ENCODE measurements at regions not wholly inside any gene's neighbourhood (a gene's known extent, or its start where the extent isn't known, plus 50 kb on each side); places are given as distances from the start of the nearest gene placed in this dataset.

DNA sequence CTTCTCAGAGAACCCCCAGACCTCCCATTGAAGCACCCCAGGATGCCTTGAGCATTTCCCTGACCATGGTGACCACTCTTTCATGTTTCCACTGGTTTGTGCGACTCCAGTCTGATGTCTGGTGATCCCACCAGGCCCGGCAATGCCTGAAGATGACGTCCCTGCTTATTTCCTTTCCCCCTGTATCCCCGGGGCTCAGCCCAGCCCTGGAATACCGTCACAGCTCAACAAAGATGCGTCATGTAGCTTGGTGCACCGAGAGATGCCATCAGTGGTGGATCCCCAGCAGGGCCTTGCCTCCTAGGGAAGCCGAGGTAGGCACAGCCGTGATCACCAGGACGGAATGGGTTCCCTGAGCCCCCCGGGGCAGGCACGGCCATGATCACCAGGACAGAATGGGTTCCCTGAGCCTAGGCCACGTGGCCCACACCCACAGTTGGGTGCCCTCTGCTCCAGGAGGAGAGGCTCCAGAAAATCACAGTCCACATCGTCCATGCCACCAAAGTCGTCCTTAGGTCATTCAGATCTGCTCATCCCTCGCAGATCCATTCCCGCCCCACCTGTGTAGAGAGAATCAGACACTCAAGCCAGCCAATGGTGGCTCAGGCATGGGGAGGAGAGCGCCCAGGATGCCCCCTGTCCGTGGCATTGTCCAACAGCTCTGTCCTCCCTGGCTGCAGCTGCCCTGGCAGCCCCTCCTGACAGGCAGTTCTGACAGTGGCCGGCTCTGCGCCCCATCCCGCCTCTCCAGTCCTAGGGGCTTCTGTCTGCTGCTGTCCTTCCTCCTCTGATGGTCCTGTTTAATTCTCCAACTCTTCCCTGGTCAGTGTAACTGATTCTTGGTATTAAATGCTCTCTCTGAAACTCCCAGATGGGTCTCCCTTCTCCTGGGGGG, 261.1 kb downstream of the RBFOX3 start:
- no peaks in the 10 kb centered on the region for H3K4me1 Mint-ChIP-seq
- H3K4me3 Mint-ChIP-seq: no peak overlapping the region
- CTCF ChIA-PET: no interaction called here
- no peak for DNase-seq
- H3K36me3 Mint-ChIP-seq: no peaks in the 10 kb centered on the region
- H3K27me3 Mint-ChIP-seq: peaks cover 26% of the 10 kb centered on the region
- H3K27ac Mint-ChIP-seq: no peak overlapping the region
- H3K9me3 Mint-ChIP-seq: peaks cover 9% of the 10 kb centered on the region

DNA sequence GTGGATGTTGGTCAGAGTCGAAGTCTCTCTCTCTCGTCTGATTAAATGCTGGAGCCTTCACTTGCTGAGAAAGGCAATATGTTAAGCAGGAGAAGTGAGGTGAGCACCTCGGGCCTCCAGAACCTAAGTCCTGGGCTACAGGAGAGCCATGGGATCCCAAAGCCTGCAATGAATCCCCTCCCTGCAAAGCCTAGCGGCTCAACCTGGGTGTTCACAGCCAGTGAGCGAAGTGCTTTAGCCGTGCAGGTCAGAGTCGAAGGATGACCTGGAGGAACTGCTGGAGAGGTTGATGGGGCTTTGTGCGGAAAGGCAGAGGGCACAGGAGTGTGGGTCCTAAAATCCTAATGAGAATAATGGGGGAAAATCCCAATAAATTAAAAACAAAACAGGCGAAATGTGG, 267.8 kb downstream of the ENGASE start:
- Mint-ChIP-seq H3K27ac (no peak overlapping the region), H3K36me3 (no peaks in the 10 kb centered on the region), H3K4me1 (no peaks in the 10 kb centered on the region), H3K27me3 (peaks cover 9% of the 10 kb centered on the region), H3K9me3 (no peaks in the 10 kb centered on the region), H3K4me3 (no peak overlapping the region)
- DNase-seq: no peak
- CTCF ChIA-PET: no interaction called here

DNA sequence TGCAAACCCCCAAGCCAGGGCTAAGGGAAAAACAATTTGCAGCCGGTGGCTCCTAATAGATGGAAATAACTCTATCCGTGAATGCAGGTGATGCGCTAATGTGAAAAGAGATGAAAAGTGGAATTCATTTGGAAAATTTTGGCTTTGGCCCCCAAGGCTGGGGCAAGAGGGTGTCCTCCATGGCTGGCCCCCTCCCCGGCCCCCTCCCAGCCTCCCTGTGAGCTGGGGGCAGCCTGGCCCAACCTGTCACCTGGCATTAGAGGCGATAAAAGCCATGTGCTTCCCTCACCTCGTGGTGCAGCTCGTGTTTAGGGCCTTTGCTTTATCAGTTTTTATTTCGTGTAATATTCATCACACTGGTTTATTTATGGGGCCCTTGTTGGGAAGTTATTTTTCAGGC, 267.2 kb downstream of the ENGASE start:
- Mint-ChIP-seq H3K36me3 (no peaks in the 10 kb centered on the region), H3K27me3 (peaks cover 8% of the 10 kb centered on the region), H3K4me3 (no peak overlapping the region), H3K27ac (no peak overlapping the region), H3K4me1 (no peaks in the 10 kb centered on the region), H3K9me3 (no peaks in the 10 kb centered on the region)
- CTCF ChIA-PET: no interaction called here
- DNase-seq: no peak

DNA sequence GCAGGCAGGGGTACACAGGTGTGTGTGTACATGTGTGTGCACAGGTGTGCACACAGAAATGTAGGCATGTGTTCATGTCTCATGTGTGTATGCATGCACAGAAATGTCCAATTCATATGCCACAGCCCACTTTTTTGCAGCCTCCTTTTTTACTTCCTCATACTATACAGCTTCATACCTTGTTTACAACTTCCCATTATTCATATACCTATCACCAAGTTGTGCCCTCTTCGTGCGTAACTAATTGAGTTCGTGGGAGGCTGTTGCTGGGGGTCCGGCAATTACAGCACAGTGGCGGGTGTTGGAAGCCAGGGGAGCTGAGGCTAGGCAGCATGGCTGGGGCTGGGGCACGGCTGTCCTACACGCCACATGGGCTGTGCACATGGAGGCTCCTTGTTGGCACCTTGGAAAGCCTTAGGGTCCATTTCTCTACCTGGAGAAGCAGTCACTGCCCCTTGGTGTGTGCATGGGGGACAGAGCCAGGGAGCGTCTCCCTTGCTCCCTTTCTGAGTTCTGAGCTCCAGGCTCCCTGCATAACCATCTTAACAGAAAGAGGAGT, 266.7 kb downstream of the ENGASE start:
- no peak for DNase-seq
- Mint-ChIP-seq H3K4me1 (no peaks in the 10 kb centered on the region), H3K27ac (no peak overlapping the region), H3K9me3 (no peaks in the 10 kb centered on the region), H3K36me3 (no peaks in the 10 kb centered on the region), H3K4me3 (no peak overlapping the region), H3K27me3 (peaks cover 8% of the 10 kb centered on the region)
- CTCF ChIA-PET: no interaction called here

DNA sequence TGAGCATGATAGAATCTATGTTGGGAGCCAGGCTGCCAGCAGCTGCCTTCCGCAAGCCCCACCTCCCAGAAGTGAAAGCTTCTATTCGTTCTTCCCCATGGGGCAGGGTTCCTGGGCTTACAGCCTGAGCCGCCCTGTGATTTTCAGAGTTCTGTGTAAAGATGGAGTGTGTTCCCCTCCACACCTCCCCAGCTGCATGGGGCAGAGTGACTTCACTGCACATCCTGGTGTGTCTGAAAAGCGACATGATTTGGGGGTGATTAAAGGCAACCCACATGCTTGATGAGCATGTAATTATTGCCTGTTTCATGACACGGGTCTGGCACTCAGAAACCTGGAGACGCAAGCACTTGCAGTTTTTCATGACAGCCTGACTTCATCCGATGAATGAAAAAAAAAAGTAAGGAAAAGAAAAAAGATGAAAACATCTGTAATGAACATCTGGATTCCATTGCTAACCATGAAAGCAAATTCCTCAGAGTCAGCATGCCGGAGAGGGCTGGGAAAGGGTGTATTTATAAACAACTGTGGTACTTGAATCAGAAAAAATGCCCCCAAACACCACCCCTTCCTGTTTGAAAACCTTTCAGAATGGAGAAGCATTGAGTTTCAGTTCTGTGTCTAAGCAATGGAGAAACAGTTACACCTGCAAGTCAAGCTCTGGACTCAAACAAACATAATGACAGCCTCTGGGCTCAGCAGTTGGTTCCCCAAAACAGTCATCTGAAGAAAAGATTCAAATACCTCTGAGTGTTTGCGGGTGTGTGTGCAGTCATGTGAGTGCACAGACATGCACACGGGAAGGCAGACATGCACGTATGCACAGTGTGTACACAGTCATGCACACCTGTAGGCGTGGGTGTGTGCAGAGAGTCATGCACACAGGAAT, 266.0 kb downstream of the ENGASE start:
- H3K9me3 Mint-ChIP-seq: no peaks in the 10 kb centered on the region
- no peak overlapping the region for H3K4me3 Mint-ChIP-seq
- H3K27ac Mint-ChIP-seq: no peak overlapping the region
- DNase-seq: no peak
- H3K27me3 Mint-ChIP-seq: peaks cover 8% of the 10 kb centered on the region
- CTCF ChIA-PET: interaction anchor here (1.2 kb wide), 1 partner anchor 51 kb away, joined by 3 read pairs; no protein-coding TSS in a partner anchor
- no peaks in the 10 kb centered on the region for H3K4me1 Mint-ChIP-seq
- no peaks in the 10 kb centered on the region for H3K36me3 Mint-ChIP-seq

DNA sequence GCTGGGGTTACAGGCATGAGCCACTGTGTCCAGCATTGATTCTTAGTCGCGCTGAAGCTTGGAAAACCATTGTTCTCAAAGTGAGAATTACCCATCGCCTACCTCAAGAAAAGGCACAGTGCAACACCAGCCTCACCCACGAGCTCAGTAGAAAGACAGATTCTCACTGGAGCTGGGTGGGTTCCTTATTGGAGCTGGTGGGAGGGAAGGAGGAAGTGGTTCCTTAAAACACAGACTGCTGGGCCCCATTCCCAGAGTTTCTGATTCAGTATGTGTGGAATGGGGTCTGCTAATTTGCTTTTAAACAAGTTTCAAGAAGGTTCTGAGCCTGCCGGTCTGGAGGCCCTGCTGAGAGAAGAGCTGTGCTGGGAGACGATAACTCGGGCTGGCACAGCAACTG, 264.7 kb downstream of the ENGASE start:
- Mint-ChIP-seq H3K4me3 (no peak overlapping the region), H3K9me3 (no peaks in the 10 kb centered on the region), H3K4me1 (no peaks in the 10 kb centered on the region), H3K27ac (no peak overlapping the region), H3K36me3 (no peaks in the 10 kb centered on the region), H3K27me3 (peaks cover 9% of the 10 kb centered on the region)
- CTCF ChIA-PET: no interaction called here
- DNase-seq: no peak

DNA sequence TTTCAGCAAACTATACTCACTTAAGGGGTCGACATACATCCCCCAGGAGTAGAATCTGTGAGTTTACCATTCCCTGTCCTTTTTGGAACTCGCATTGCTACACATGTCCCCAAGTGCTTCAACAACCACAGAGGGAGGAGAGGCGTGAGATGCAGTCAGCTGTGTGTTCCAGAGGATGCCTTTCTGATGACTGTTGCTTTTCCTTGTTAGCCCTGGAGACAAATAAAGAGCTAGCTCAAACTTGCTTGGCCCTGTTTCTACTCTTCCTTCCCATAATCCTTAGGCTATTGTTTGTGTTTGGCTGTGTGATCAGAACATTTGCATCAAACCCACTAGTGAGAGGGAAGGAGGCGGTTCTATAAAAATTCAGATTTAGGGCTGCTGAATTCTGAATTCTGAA, 264.0 kb downstream of the ENGASE start:
- DNase-seq: no peak
- Mint-ChIP-seq H3K27ac (no peak overlapping the region), H3K9me3 (no peaks in the 10 kb centered on the region), H3K4me1 (no peaks in the 10 kb centered on the region), H3K4me3 (no peak overlapping the region), H3K27me3 (peaks cover 12% of the 10 kb centered on the region), H3K36me3 (no peaks in the 10 kb centered on the region)
- CTCF ChIA-PET: no interaction called here

DNA sequence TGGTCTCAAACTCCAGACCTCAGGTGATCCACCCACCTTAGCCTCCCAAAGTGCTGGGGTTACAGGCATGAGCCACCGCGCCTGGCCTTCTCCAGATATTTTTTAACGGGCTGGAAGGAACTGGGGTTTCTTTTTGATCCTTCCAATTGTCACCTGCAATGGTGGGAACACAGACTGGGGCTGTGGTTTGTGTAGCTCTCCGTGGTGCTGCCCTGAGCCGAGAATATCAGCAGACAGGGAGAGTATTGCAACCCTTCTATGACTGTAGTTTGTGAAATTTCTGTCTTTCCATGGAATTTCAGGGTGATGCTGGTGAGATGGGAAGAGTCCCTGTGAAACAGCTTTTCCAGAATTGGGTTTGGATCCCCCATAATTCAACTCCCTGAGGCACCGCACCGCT, 263.5 kb downstream of the ENGASE start:
- Mint-ChIP-seq H3K27me3 (peaks cover 9% of the 10 kb centered on the region), H3K36me3 (no peaks in the 10 kb centered on the region), H3K9me3 (no peaks in the 10 kb centered on the region), H3K4me3 (no peak overlapping the region), H3K4me1 (no peaks in the 10 kb centered on the region), H3K27ac (no peak overlapping the region)
- CTCF ChIA-PET: no interaction called here
- DNase-seq: no peak

DNA sequence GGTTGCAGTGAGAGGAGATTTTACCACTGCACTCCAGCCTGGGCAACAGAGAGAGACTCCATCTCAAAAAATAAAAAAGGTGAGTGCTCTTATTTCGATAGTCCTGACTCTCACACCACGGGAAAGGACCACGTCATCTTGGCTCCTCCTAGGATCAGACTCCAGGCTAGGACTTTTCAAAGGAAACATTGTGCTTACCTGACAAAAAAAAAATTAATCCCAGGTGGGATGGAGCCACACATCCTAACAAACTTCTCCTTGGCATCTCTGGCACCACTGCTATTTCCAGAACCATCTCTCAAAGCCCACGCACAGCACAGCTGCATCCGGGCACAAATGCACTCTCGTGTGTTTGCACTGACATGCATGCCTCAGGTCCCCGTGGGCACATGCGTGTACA, 262.4 kb downstream of the ENGASE start:
- H3K27ac Mint-ChIP-seq: no peak overlapping the region
- H3K27me3 Mint-ChIP-seq: peaks cover 13% of the 10 kb centered on the region
- H3K9me3 Mint-ChIP-seq: no peaks in the 10 kb centered on the region
- no peak overlapping the region for H3K4me3 Mint-ChIP-seq
- no peaks in the 10 kb centered on the region for H3K4me1 Mint-ChIP-seq
- H3K36me3 Mint-ChIP-seq: no peaks in the 10 kb centered on the region
- no peak for DNase-seq
- CTCF ChIA-PET: no interaction called here

DNA sequence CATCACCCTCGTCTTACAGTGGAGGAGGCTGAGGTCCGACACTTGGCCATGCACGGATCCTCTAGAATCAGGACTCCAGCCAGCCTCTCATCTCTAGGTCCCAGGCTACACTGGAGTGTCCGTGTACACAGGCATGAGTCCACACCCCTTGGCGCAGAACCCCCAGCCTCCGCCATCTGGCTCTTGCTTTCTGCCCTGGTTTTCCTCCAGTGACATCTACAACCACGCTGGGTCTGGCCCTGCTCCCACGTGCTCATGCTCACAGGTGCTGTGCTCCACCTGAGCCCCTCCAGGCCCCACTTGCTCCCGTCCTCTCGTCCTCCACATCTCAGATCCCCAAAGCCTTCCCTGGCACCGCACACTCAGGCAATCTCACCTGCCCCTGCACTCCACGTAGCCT, 260.8 kb downstream of the ENGASE start:
- CTCF ChIA-PET: no interaction called here
- Mint-ChIP-seq H3K9me3 (no peaks in the 10 kb centered on the region), H3K4me1 (no peaks in the 10 kb centered on the region), H3K27ac (no peak overlapping the region), H3K4me3 (no peak overlapping the region), H3K36me3 (no peaks in the 10 kb centered on the region), H3K27me3 (peaks cover 13% of the 10 kb centered on the region)
- no peak for DNase-seq

DNA sequence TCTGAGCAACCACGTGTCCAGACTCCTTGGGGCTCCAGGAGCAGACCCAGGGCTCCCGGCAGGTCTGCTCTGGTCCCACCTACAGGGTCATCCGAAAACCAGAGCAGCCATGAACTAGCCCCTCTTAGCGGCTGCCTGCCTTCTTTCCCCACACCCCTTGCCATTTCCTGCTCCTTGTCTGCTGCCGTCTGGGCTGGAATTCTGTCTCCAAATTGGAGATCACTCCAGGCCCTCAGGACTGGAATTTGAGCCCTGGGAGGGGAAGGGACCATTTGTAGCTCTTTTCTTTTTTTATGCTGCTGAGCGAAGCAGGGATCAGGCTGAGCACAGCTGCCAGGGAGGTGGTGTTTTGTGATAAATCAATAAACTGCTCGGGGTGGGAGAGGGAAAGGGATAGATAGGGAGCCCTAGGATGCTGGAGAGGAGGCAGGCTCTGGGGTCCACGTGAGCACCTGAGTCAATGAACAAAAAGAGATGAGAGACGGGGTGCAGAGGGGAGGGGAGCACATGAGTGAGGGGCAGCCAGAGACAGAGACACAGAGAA, 257.5 kb downstream of the ENGASE start:
- Mint-ChIP-seq H3K9me3 (no peaks in the 10 kb centered on the region), H3K27ac (no peak overlapping the region), H3K4me3 (no peak overlapping the region), H3K27me3 (peaks cover 15% of the 10 kb centered on the region), H3K36me3 (no peaks in the 10 kb centered on the region), H3K4me1 (no peaks in the 10 kb centered on the region)
- no peak for DNase-seq
- CTCF ChIA-PET: no interaction called here

DNA sequence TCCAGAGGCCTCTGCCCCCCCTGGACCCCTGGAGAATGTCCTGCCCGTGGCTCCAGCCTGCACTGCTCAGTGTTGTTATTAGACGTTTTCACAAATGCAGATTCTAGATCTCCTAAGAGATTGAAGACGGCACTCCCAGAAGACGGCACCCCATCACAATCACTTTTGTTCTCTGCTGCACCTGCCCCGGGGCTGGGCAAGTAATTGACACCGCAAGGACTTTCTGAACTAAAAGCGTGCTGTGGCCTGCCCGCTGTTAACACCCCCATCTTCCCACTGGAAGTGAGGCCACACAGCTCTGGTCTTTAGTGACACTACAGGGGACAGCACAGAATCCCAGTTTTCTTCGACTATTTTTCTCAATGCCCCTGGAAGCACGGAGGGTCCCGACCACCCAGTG, 256.9 kb downstream of the ENGASE start:
- DNase-seq: no peak
- Mint-ChIP-seq H3K4me3 (no peak overlapping the region), H3K36me3 (no peaks in the 10 kb centered on the region), H3K27me3 (peaks cover 16% of the 10 kb centered on the region), H3K27ac (no peak overlapping the region), H3K9me3 (no peaks in the 10 kb centered on the region), H3K4me1 (no peaks in the 10 kb centered on the region)
- CTCF ChIA-PET: no interaction called here

DNA sequence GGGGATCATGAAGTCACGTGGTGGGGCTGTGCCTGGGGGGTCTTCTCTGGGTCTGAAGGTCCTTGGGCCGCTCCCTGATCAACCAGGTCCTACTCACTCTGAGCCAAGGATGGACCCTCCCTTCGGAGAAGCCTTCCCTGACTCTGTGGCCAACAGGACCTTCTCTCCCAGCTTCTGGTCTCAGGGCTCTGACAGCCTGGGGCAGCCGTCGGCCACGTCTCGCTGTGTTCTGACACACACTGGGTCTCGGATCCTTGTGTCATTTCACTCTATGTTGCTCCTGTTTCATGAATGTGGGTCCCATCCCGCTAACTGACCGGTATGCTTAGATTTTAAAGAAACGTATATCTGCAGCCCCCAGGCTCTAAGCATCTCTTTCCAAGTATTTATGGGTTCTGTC, 256.1 kb downstream of the ENGASE start:
- no peak for DNase-seq
- H3K9me3 Mint-ChIP-seq: no peaks in the 10 kb centered on the region
- H3K27me3 Mint-ChIP-seq: peaks cover 21% of the 10 kb centered on the region
- no peaks in the 10 kb centered on the region for H3K36me3 Mint-ChIP-seq
- no peak overlapping the region for H3K27ac Mint-ChIP-seq
- no peak overlapping the region for H3K4me3 Mint-ChIP-seq
- CTCF ChIA-PET: no interaction called here
- no peaks in the 10 kb centered on the region for H3K4me1 Mint-ChIP-seq

DNA sequence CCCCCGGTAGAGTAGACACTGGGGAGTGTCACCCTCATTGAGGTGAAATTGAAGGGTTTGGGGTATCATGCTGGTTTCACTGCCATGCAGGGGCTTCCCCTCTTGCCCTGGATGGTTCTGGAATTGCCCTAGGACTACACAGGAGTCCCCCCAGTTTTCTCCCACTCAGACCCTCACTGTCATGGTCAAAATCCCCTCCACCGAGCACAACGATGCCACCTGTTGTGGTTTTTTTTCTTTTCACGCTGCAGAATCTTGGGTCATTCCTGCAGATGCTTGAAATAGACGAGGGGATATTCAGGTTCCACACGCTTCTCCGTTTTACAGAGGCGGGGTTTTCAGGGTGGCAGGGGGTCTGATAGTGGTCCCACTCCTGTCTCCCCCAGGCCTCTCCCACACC, 255.6 kb downstream of the ENGASE start:
- Mint-ChIP-seq H3K27ac (no peak overlapping the region), H3K36me3 (no peaks in the 10 kb centered on the region), H3K9me3 (no peaks in the 10 kb centered on the region), H3K27me3 (peaks cover 23% of the 10 kb centered on the region), H3K4me1 (no peaks in the 10 kb centered on the region), H3K4me3 (no peak overlapping the region)
- CTCF ChIA-PET: no interaction called here
- DNase-seq: no peak
